Pulmonary artery endothelial cell (primary cell): ENCODE measurements at regions not wholly inside any gene's neighbourhood (a gene's known extent, or its start where the extent isn't known, plus 50 kb on each side); places are given as distances from the start of the nearest gene placed in this dataset.
A peak's percentile ranks its signal among the peaks of the same experiment; 100 is the strongest.

Source experiments
- DNase-seq: peaks from one replicate; pipeline ENCODE4 v3.0.0-alpha.2; 2011; ENCODE audit warnings: low read depth, low spot score

- DNase-seq, result no peak
These were observed 70.6 kb upstream of the KLF12 start for GRCh38 chr13:74204602-74205312.

- no peak for DNase-seq
These were observed 69.4 kb upstream of the KLF12 start for GRCh38 chr13:74203576-74203975.

- no peak for DNase-seq
These were observed 68.1 kb upstream of the KLF12 start for GRCh38 chr13:74202129-74202813.

GRCh38 chr13:74201530-74201929 lies 67.3 kb upstream of the KLF12 start:
- DNase-seq, result no peak

GRCh38 chr13:74200081-74200480 lies 65.9 kb upstream of the KLF12 start:
- no peak for DNase-seq

- DNase-seq, result no peak
These were observed 63.6 kb upstream of the KLF12 start for GRCh38 chr13:74197677-74198429.

- DNase-seq, result no peak
These were observed 60.6 kb upstream of the KLF12 start for GRCh38 chr13:74194846-74195245.

- peak; percentile 47 for DNase-seq
These were observed 59.2 kb upstream of the KLF12 start for GRCh38 chr13:74193391-74193790.

- no peak for DNase-seq
These were observed 57.2 kb upstream of the KLF12 start for GRCh38 chr13:74191410-74191809.

GRCh38 chr13:74190999-74191398 lies 56.8 kb upstream of the KLF12 start:
- DNase-seq, result no peak

- no peak for DNase-seq
These were observed 53.4 kb upstream of the KLF12 start for GRCh38 chr13:74187564-74187963.

- DNase-seq, result no peak
These were observed 50.1 kb upstream of the KLF12 start for GRCh38 chr13:74184283-74184682.
